ENCODE measurements at regions not wholly inside any gene's neighbourhood (a gene's known extent, or its start where the extent isn't known, plus 50 kb on each side); places are given as distances from the start of the nearest gene placed in this dataset.
"Not testable (repeated sequence)": the region's sequence is repeated elsewhere in the genome, so short reads cannot be mapped to it uniquely, and the experiment has no call there.

- Histone ChIP-seq H3K4me1 (ENCODE audit: insufficient read depth) (no peaks in the 10 kb centered on the region), H3K36me3 (no peaks in the 10 kb centered on the region), H3K4me3 (no peak overlapping the region), H3K27ac (no peak overlapping the region), H3K9me3 (no peaks in the 10 kb centered on the region), H3K27me3 (no peaks in the 10 kb centered on the region)
- TF ChIP-seq POLR2A (IDR thresholded peaks at IDR 0.05) (no peak), EP300 (IDR thresholded peaks at IDR 0.05) (no peak)
- TF ChIP-seq, protein P1, sequence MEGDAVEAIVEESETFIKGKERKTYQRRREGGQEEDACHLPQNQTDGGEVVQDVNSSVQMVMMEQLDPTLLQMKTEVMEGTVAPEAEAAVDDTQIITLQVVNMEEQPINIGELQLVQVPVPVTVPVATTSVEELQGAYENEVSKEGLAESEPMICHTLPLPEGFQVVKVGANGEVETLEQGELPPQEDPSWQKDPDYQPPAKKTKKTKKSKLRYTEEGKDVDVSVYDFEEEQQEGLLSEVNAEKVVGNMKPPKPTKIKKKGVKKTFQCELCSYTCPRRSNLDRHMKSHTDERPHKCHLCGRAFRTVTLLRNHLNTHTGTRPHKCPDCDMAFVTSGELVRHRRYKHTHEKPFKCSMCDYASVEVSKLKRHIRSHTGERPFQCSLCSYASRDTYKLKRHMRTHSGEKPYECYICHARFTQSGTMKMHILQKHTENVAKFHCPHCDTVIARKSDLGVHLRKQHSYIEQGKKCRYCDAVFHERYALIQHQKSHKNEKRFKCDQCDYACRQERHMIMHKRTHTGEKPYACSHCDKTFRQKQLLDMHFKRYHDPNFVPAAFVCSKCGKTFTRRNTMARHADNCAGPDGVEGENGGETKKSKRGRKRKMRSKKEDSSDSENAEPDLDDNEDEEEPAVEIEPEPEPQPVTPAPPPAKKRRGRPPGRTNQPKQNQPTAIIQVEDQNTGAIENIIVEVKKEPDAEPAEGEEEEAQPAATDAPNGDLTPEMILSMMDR (IDR thresholded peaks at IDR 0.05): no peak
- 65 to 74% (median 65%) methylated on average over 6 of the region's 6 CpGs for WGBS, 3 donors
- intact Hi-C loops (cut with DNase I): no loop called here
- no peak for DNase-seq
Observed at GRCh38 chr18:49685231-49685942, 123.5 kb downstream of the LIPG start.

DNA sequence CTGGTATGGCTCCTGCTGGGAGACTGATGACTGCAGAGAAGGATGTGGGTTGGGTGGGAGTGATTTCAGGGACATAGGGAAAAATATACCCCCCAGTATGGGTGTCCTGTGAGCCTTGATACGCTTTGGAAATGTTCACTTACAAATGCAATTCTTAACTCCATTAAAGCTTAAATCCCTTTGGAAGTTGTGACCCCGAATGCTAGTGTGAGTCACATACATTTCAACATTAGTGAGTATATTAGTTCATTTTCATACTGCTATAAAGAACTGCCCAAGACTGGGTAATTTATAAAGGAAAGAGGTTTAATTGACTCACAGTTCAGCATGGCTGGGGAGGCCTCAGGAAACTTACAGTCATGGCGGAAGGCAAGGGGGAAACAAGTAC, 120.9 kb downstream of the LIPG start:
- H3K27me3 ChIP-seq; DNase-seq; H3K27ac ChIP-seq; H3K9me3 ChIP-seq; intact Hi-C loops (cut with DNase I); H3K4me3 ChIP-seq; H3K4me1 ChIP-seq (ENCODE audit: insufficient read depth); H3K36me3 ChIP-seq: not testable (repeated sequence)
- 92 to 99% (median 95%) methylated on average over 3 of the region's 3 CpGs for WGBS, 3 donors

- no peaks in the 10 kb centered on the region for H3K9me3 ChIP-seq
Observed at GRCh38 chr18:49682173-49682802, 120.4 kb downstream of the LIPG start.

DNA sequence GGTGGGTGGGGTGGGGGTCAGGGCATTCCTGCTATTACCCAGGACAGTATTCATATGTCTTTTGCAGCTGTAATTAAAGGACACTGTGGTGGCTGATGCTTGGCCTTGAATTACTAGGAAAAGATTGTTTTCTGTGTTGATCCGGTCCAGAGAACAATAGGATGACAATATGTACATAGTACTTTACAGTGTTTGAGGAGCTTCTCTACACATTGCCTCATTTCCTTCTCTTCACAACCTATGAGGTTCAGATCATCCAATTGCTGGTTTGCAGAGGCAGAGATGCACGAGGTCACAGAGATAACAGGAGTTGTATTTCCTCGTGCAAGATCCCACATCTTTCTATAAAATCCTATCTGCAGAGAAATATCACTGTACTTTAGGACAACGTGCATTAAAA, 119.5 kb downstream of the LIPG start:
- Histone ChIP-seq H3K27ac (no peak overlapping the region), H3K4me3 (no peak overlapping the region), H3K9me3 (no peaks in the 10 kb centered on the region), H3K27me3 (no peaks in the 10 kb centered on the region), H3K4me1 (ENCODE audit: insufficient read depth) (no peaks in the 10 kb centered on the region), H3K36me3 (no peaks in the 10 kb centered on the region)
- intact Hi-C loops (cut with DNase I): no loop called here
- TF ChIP-seq, protein P1 (IDR thresholded peaks at IDR 0.05): no peak
- no peak for TF ChIP-seq POLR2A (IDR thresholded peaks at IDR 0.05)
- no peak for TF ChIP-seq EP300 (IDR thresholded peaks at IDR 0.05)
- DNase-seq: no peak
- WGBS, 3 donors: 63 to 72% (median 66%) methylated on average over 4 of the region's 4 CpGs

More at GRCh38 chr18:49682173-49682802, 120.4 kb downstream of the LIPG start:
- H3K4me1 ChIP-seq (ENCODE audit: insufficient read depth): no peaks in the 10 kb centered on the region
- DNase-seq: no peak
- no peak for TF ChIP-seq EP300 (IDR thresholded peaks at IDR 0.05)
- TF ChIP-seq, protein P1 (IDR thresholded peaks at IDR 0.05): no peak
- H3K4me3 ChIP-seq: no peak overlapping the region
- WGBS, 3 donors: 71 to 81% (median 80%) methylated on average over 8 of the region's 8 CpGs
- no peaks in the 10 kb centered on the region for H3K36me3 ChIP-seq
- intact Hi-C loops (cut with DNase I): no loop called here
- H3K27me3 ChIP-seq: no peaks in the 10 kb centered on the region
- H3K27ac ChIP-seq: no peak overlapping the region

DNA sequence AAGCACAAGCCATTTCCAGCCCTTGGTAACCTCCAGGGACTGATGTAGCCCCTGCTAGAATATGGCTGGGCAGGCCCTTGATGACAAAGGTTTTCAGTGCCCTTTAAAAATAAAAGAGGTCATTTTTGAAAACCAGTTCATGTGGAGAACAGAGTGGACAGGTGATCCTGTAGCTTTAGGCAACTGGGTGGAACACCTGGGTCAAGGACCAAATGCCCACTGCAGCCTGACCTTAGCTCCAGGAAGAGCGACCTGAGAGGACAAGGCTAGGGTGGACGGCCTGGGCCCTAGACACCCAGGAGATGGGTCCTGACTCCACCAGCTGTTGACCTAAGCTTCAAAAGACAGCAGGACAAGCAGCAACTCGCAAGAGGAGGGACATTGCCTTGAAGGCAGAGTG, 116.6 kb downstream of the LIPG start:
- no peak for TF ChIP-seq POLR2A (IDR thresholded peaks at IDR 0.05)
- TF ChIP-seq, protein P1 (IDR thresholded peaks at IDR 0.05): no peak
- no peak for TF ChIP-seq EP300 (IDR thresholded peaks at IDR 0.05)
- DNase-seq: no peak
- intact Hi-C loops (cut with DNase I): no loop called here
- H3K4me3 ChIP-seq: no peak overlapping the region
- no peaks in the 10 kb centered on the region for H3K9me3 ChIP-seq
- no peaks in the 10 kb centered on the region for H3K36me3 ChIP-seq
- no peaks in the 10 kb centered on the region for H3K4me1 ChIP-seq (ENCODE audit: insufficient read depth)
- 87 to 93% (median 88%) methylated on average over 3 of the region's 3 CpGs for WGBS, 3 donors
- H3K27me3 ChIP-seq: no peaks in the 10 kb centered on the region
- H3K27ac ChIP-seq: no peak overlapping the region

All from ovary (tissue), 7 donors.